Stromal cell of bone marrow (primary cell): ENCODE measurements at regions not wholly inside any gene's neighbourhood (a gene's known extent, or its start where the extent isn't known, plus 50 kb on each side); places are given as distances from the start of the nearest gene placed in this dataset.

ENCODE experiments used
- DNase-seq: peaks from one replicate; pipeline ENCODE4 v3.0.0-alpha.2; 2012; ENCODE audit warnings: low read depth

DNA sequence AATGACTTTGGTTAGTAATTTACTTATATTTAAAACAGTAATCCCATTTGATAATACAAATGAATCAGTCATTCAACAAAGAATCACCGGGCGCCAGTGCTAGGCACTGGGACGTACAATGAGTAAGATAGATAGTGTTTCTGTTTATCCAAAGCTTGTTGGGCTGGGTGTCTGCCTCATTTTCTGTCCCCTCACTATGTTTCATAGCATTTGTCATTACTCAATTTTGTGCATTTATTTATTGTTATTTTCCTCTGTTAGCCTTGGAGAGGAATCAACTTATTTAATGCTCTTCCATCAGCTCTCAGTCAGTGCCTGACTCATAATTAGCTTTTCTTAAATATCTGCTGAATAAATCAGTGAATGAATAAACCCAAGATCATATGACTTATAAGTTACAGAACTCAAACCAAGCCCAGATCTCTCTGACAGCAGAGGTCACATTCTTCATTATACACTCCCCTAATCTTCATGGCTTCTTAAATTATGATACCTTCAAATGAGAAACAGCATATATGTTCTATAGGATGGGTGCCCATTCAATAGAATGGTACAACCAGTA lies 86.2 kb downstream of the TSPAN8 start:
- no peak for DNase-seq

DNA sequence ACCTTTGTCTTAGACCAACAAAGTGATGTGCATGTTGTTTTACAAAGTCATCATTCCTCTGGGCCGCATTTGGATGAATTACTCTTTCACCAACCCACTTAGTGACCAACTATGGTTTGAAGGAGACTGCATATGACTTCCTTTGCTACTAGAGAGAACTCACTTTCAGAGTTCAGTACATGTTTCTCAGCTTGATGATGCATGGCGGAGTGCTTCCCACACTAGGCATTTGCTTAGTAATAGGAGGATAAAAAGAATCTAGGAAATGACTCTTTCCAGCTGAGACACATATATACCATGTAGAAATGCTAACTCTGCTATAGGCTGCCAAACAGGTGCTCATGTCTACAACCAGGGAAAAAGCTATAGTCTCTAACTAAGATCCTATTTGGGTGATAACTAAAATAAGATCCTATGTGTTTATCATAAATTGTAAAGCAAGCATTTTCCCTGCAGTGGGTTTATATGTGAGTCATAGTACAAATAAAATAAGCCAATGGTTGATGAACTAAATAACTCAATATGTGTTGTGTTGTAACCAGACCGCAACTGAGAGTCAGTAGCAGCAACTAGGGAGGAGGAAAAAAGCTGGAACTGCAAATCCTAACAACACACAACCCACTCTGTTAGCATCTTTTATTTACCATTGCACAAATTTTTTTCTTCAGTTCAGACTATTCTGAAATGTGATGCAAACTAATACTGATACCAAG lies 87.2 kb downstream of the TSPAN8 start:
- DNase-seq: no peak

DNA sequence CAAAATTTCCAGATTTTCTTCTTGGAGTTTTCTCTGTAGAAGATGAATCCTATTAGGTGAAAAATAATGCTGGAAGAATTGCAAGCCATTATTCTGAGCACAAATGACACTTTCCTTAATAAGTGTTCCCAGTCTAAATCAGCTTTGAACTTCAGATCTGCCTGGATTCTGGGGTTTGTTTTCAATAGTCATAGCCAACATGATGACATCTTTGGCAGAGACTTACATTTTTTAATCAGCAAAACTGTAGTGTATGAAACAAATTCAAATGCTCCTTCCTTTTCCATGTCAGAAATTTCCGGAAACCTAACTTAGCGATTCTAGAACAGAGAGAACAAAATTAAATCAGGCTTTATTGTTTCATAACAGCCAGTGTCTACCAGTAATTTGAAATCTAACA lies 88.5 kb downstream of the TSPAN8 start:
- DNase-seq: no peak

DNA sequence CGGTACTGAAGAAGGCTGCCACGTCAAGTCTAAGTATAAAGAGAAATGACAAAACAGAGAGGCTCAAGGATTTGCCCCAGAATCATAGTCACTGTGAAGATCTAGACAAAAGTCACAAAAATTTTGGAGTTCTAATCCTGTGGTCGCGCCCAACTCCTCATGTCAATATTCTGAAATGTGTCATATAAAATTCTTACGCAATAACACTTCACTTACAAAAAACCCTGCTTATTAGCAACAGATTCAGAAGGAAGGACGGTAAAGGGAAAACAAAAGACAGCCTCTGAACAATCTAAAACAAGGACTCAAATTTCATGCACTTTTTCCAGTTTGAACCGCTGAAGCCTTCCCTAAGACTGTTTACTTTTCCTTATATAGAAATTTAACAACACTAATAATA lies 94.7 kb downstream of the TSPAN8 start:
- DNase-seq: no peak

DNA sequence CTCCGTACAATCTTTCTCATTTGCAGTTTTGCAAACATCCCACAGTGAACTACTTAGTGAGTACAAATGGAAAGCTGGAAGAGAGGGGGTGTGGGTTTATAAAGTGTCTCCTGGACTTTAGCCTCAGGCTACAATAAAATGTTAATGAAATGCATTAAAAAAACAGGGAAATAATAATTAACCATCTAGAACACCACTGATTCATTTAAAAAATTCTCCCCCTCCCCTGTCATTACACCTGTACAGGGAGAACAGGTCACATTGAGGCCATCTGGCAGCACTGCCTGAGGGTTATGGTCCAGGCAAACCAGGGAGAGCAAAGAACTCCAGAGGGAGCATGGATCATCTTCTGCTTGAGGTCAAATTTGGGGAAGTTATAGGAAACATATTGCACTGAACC lies 96.3 kb downstream of the TSPAN8 start:
- DNase-seq: no peak

DNA sequence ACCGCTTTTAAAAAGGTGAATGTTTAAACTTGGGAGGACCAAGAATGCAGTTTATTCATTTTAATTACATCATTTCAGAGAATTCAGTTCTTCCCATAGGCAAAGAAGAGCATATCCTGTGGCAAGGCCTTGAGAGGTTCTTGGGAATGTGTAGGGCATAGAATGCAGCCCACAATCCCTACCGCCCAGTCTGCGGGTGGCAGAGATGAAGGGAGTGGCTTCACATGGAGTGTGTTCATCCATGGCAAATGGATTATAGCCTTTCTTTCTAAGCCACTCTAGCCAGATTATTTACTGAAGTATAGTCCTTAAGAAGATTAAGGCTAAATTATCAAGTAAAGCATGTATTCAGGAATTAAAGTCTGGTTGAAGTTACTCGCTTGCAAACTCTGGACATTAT lies 97.4 kb downstream of the TSPAN8 start:
- DNase-seq: no peak

DNA sequence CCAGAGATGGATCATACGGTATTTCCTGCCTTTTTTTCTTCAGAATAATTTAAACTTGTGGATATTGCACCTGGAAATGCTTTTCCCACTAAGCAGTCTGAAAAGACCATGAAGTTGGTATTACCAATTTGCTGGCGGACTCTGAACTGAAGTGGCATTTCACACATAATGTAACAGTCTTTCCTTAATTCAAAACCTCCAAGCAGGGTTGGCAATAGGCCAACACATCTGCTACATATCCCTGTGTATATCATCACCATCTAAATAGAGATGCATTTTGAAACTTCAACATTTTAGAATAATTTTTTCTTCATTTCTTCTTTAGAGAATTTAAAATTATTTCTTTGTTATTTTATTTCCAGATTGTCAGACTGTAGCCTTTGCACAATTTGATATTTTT lies 100.5 kb downstream of the TSPAN8 start:
- DNase-seq: no peak

DNA sequence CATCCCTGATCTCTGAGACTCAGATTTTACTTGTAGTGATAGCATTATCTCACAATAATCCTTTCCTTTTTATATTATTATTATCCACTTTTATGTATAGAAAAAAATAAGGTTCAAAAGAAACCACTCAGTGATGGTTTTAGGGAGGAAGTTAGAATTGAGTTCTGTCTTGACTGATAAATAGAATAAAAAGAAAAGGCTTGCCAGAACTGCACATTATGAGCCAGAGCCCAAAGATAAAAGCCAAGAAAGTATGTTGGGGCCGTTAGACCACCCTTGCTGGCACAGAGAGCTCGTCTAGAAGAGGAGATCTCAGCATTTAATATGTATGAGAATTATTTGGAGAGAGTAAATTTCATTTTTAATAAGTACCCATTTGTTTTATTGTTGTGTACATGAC lies 103.2 kb downstream of the TSPAN8 start:
- DNase-seq: no peak

DNA sequence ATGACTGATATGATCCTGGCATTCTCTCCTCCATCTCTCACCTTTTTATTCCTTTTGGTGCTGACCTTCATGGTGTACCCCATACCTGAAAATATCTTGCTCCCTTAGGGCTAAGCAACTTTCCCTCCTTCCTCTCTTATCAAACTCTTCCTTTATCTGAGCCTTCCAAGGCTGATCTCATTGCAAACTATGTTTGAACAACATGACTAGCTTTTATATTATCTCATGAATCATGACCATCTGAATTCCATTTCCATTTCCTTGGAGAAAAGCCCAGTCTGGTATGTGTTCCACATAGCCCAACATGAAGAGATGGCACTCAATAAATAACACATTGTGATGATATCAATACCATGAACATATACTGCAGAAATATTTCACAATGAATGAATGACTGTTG lies 111.6 kb downstream of the TSPAN8 start:
- peak; percentile 57 for DNase-seq

DNA sequence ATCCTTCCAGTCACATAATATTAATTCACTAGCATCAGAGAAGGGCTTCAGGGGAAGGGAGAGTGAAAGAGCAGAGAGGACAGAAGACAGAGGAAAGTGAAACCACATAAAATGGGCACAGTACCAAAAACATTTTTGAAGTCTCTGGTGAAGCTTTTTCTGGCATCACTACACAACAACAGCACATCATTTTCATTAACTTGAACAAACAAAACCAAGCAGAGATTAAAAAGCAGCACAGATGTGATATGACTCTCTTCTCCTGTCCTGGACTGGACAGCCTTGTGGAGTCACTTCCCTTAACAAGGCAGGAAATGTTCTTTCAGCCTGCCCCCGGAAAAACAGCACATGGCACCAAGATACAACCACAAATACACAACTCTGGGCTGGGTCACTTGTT lies 112.0 kb downstream of the TSPAN8 start:
- DNase-seq: peak; percentile 28

DNA sequence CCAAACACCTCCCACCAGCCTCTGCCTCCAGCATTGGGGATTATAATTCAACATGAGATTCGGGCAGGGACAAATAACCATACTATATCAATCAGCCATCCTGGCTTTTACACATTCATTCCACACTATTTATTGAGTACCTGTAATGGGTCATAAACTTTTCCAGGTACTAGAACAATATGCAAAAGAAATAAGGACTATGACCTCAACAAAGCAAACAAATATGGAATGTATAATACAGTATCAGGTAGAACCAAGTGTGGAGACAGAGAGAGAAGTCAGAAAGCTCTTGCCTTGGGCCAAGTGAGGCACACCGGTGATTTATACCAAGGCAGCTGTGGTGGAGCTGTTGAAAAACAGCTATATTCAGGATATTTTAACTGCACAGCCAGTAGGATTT lies 116.3 kb downstream of the TSPAN8 start:
- DNase-seq: no peak

DNA sequence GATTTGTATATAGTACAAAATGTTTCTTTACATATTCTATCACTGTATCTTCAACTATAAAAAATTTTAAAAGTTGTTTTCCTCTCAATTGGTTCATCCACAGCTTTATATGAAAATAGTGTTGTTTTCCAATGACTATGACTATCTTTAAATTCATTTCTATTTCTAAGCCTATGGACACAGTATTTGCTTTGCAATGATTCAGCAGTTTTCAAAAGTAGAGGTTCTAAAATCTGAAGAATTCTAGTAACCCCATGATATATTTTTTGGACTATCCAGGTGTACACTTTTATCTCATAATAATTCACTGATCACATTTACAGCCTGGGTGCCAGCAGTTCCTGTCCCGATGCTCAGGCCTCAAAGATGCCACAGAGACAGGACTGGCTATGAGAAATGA lies 118.4 kb upstream of the PTPRR start:
- no peak for DNase-seq

DNA sequence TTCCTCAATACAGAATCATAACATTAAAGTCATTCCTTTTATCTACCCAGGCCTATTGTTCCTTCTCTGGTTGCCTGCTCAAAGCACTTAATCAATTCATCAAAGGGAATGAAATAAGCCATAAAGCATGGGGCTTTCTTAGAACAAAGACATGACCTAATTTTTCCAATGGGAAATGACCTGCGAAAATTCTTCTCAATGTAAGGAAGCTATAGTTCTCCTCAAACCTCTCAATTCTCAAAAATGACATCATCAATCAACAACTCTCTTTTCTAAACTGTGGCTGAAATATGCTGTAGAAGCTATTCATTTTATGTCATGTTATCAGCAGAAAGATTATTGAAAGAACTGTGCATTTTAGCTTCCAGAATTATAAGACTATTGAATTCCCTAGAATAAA lies 116.0 kb upstream of the PTPRR start:
- DNase-seq: no peak

DNA sequence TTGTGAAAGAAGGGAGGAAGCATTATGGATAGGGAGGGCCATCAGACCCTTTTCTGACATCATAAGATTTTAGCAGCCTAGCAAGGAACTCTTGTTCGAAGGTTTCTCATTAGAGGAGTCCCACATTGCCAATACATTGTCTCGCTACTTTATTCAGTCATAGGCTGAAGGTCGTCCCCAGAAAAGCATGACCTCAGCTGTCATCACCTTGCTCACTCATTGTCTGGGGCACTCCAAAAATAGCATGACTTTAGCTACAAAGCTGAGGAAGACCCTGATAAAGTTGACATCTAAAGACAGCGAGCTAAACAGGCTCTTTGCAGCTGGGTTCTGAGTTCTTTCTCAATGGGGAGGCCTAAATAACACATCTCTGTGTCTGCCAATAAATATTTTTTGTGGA lies 112.4 kb upstream of the PTPRR start:
- DNase-seq: no peak

DNA sequence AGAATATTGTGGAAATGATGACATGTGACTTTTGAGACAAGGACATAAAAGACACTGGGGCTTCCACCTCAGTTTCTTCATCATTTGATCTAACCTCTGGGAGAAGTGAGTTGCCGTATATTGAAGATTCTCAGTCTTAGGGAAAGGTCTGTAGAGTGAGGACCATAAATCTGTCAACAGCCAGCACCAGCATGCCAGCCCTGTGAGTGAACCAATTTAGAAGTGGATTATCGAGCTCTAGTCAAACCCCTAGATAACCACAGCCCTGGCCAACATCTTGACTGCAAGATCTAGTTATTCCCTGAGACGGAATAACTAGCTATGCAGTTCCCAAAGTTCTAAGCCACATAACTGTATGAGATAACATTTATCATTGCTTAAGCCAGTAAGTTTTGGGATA lies 108.8 kb upstream of the PTPRR start:
- no peak for DNase-seq

DNA sequence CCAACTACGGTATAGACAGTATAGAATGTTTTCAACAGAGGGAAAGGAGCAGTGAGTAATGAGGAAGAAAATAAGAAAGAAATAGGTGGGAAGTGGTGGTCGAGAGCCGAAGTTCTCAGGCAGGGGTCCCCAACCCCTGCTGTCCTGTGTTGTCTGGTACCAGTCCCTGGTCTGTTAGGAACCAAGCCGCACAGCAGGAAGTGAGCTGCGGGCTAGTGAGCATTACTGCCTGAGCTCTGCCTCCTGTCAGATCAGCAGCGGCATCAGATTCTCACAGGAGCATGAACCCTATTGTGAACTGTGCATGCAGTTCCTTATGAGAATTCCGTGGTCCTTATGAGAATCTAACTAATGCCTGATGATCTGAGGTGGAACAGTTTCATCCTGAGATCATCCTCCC lies 107.3 kb upstream of the PTPRR start:
- no peak for DNase-seq

DNA sequence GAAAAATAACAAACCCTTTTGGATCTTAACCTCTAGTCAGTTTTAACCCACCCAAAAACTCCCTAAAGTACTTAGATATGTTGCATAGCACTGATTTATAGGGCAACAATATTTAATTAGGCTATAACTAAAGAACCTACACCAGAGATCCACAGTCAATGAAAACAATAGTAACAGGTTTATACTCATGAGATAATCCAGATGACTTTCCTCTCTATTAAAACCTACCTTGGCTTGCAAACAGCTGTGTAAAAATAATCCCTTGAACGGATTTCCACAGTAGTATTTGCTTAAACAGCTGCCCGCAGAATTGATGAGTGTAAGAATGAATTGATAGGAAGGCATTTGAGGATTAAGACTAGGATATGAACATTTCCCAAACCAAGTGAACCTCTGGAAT lies 104.3 kb upstream of the PTPRR start:
- no peak for DNase-seq

DNA sequence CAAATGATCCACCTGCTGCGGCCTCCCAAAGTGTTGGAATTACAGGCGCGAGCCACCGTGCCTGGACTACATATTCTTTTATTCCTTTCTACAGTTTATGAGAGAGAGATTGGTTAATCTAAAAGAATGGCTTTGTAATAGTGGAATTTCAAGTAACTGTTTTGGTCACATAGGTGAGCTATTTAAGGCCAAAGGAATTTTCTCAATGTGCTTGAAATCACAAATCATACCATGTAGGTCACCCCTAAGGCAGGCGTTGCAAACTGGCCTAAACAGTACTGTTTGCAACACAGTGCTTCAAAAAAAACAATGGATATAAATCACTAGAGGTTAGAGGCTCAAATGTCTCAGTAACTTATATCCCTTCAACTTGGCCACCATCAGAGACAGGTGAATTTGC lies 103.7 kb upstream of the PTPRR start:
- no peak for DNase-seq

DNA sequence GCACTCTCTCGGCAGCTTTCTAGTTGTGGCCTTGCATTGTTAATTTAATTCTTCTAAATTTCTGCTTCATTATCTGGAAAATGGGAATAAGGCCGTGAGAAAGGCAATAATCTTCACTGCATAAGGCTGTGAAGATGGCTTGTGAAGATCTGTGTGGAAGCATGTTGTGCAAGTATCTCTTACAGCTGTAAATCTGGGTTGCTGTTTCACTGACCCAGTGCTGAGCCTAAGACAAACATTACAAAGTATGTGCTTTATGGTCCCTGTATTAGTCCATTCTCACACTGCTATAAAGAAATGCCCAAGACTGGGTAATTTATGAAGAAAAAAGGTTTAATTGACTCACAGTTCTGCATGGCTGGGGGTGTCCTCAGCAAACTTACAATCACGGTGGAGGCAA lies 101.0 kb upstream of the PTPRR start:
- DNase-seq: no peak

DNA sequence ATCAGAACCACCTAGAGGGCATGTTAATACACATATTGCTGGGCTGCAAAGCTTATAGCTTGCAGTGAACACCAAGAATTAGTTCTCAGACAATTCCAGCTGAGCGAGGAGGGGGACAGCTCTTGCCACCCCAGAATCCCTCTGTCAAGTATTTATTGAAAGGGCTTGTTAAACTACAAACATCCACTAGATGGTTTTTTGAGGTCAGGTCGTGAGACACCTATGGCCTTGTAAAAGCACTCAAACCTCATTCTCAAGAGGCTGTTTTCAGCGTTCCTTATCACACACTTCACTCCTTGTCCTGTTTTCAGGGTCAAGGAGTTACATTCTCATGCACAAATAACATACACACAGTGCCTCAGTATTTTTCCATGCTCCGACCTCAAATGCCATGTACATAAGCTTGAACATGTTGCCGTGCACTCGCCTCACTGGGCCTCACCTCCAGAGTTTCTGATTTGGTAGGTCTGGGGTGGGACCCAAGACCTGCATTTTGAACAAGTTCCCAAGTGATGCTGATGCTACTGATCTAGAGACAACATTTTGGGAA lies 98.8 kb upstream of the PTPRR start:
- DNase-seq: no peak

DNA sequence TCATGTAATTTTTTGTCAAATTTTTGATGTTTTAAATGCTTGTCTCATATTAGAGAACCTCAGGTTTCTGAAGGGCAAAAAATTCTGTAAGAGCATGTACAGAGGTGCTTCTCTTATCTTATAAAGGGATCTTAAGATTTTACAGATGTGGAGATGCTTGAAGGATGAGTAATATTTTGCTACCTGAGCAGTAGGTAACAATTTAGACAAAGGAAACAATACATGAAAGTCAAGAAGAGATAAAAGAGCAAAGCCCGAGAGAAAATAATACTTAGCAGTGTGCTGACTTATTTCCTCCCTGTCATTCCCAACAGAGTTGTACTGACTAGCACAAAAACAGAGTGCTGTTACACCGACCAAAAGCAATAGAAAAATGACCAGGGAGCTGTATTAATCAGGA lies 98.1 kb upstream of the PTPRR start:
- no peak for DNase-seq

DNA sequence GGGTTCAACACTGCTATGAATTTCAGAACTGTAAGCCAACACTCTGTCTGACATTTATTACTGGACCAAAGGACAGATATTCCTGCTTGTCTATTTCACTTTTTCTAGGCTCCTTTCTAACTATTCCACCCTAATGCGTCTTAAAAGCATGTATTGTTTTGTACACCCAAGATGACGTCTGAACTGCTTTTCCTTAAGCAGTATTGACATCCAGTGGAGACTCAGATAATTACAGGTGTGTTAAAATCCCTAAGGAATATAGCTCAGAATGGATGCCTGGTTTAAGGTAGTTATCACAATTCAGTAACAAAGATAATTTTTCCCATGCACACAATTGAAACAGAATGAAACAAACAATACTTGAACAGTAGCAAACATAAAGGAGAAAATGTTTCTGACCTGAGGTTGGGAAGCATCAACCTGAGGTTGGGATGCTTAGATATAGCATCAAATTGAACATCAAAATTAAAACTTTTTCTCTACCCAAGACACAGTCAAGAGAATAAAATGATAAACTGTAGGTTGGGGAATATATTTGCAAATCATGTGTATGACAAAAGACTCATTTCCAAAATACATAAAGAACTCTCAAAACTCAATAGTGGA lies 93.7 kb upstream of the PTPRR start:
- peak; percentile 43 for DNase-seq

DNA sequence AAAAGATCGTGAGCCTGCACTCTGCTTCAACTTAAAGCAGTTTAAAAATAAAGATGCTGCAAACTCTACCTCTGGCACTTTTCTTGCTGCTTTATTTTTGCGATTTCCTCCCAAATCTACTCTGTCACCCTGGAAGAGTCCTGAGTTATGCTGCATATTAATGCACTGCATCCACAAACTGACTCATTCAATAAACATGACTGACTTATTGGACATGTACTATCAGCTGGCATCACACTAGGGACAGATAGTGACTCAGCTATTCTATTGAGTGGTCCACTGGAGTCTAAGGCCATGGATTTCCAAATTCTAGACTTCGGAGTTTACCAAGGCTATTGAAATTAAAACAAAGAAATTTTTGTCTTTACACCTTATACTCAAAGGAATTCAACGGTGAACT lies 90.7 kb upstream of the PTPRR start:
- peak; percentile 36 for DNase-seq

DNA sequence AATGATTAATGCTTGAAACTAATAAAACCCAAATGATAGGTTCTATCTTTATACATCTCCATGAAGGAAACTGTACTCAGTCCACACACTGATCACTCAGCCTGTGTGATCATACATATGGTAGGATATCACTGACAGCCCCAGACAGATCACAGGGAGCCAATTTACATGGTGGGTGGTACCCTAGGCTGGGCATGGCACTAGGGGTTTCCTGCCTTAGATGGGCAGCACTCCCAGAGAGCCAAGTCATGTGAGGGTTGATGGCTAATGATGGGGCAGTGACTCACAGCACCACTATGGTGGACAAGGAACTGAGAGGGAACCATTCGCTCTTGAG lies 89.6 kb upstream of the PTPRR start:
- DNase-seq: no peak
